K562 (cell line): ENCODE measurements at regions not wholly inside any gene's neighbourhood (a gene's known extent, or its start where the extent isn't known, plus 50 kb on each side); places are given as distances from the start of the nearest gene placed in this dataset.
A peak's percentile ranks its signal among the peaks of the same experiment; 100 is the strongest.

Experiments
- BCL6 ChIP-seq: fragments of 250-450 bp; sonication (Bioruptor Pico); IDR thresholded peaks from 2 replicates; pipeline ENCODE4 v1.4.0; 2020
- EHMT2 ChIP-seq: fragments of 450-650 bp; IDR thresholded peaks from 2 replicates; pipeline ENCODE4 v1.6.1; 2018; ENCODE audit warnings: antibody characterized with exemption
- ETV6 ChIP-seq, 3 experiments: fragments of 150-350 bp in 1 of 3; sonication (generic) in 1 of 3; formaldehyde crosslinking in 1 of 3; IDR thresholded peaks; 2 replicates each; pipeline versions ENCODE4 v1.6.1 to v1.8.0; 2014 to 2022; ENCODE audit warnings: borderline replicate concordance in 2 of 3, low read depth in 2 of 3, antibody characterized with exemption in 1 of 3, low read length in 1 of 3, mild to moderate bottlenecking in 1 of 3, missing genetic modification reagents in 1 of 3
- LCOR ChIP-seq: sonication (generic); formaldehyde crosslinking; IDR thresholded peaks from 2 replicates; pipeline ENCODE4 v1.8.0; 2022; ENCODE audit warnings: mild to moderate bottlenecking, missing genetic modification reagents
- MGA ChIP-seq: fragments of 450-650 bp; IDR thresholded peaks from 2 replicates; pipeline ENCODE4 v1.6.1; 2016; ENCODE audit warnings: mild to moderate bottlenecking, moderate library complexity
- NCOA2 ChIP-seq, 2 experiments: fragments of 450-650 bp; IDR thresholded peaks; 2 replicates each; pipeline ENCODE4 v1.6.1; 2018; ENCODE audit warnings: mild to moderate bottlenecking in 2 of 2, moderate library complexity in 1 of 2; ENCODE audit not compliant: partially characterized antibody in 2 of 2
- SMARCA4 ChIP-seq: fragments of 450-650 bp; IDR thresholded peaks from 2 replicates; pipeline ENCODE4 v1.6.1; 2016
- ZC3H8 ChIP-seq: fragments of 450-650 bp; IDR thresholded peaks from 2 replicates; pipeline ENCODE4 v1.6.1; 2017
- ZNF197 ChIP-seq: fragments of 200-800 bp; sonication (Bioruptor generic); IDR thresholded peaks from 2 replicates; pipeline ENCODE4 v1.6.1; 2016; ENCODE audit warnings: low read depth, missing genetic modification characterization, missing compliant biosample characterization
- TF ChIP-seq, protein P1 (sequence below): fragments of 450-650 bp; IDR thresholded peaks from 2 replicates; pipeline ENCODE4 v1.6.1; 2016
- TF ChIP-seq, protein P2 (sequence below): sonication (generic); formaldehyde crosslinking; IDR thresholded peaks from 2 replicates; pipeline ENCODE4 v1.8.0; 2023; ENCODE audit warnings: mild to moderate bottlenecking, missing genetic modification reagents

DNA sequence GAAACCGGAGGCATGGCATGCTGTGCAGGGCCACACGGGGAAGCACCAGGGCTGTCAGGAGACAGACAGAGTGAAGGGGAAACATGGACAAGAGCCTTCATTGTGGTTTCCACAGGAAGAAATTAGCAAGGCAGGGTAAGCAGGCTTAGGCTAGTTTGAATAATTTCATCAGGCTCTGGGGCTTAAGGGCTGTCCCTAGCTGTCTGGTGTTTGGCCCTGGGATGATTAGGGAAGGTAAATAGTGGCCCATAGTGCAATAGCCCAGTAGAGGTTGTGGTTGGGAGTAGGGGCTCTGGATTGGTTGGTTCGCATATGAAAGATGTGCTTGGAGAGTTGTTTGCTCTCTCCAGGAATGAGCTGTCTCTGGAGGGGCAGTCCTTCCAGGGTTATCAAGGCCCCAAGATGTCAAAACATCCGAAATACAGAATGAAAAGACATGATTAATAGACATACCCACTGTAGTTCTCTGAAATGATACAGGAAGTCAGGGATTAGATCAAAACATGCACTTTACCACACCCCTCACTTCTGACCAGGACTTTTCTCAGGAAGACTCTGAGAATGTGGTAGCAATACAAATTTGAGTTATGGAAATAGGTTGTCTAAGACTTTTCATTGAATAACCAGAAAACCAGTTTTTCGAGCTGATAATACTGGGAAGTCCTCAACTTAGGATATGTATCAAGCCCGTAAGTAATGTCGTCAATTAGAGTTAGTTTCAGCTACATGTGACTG, 224.9 kb upstream of the NFE2L3 start (continued):
- TF ChIP-seq MGA (peak; percentile 23; the same call in 1 of the 2 replicates), BCL6 (CRISPR knock-in tag) (peak; percentile 80; the same call in 1 of the 2 replicates), EHMT2 (no peak), ETV6 (IDR thresholded peaks at IDR 0.05; ENCODE audit: borderline replicate concordance in 1 of 2, low read depth in 2 of 2, low read length in 1 of 2) (peak in 1 of 2 experiments; percentile 67; a peak in 1 of 4 replicates), ETV6 (CRISPR knock-in tag; IDR thresholded peaks at IDR 0.05; ENCODE audit: borderline replicate concordance) (no peak), LCOR (no peak), NCOA2 (IDR thresholded peaks at IDR 0.05; ENCODE audit: partially characterized antibody in 2 of 2) (no peak), SMARCA4 (0 out of 2 replicates have a peak, but pooled peaks have one; percentile 17), ZC3H8 (no peak), ZNF197 (no peak)
- TF ChIP-seq, protein P1, sequence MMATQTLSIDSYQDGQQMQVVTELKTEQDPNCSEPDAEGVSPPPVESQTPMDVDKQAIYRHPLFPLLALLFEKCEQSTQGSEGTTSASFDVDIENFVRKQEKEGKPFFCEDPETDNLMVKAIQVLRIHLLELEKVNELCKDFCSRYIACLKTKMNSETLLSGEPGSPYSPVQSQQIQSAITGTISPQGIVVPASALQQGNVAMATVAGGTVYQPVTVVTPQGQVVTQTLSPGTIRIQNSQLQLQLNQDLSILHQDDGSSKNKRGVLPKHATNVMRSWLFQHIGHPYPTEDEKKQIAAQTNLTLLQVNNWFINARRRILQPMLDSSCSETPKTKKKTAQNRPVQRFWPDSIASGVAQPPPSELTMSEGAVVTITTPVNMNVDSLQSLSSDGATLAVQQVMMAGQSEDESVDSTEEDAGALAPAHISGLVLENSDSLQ = peak; percentile 79
- TF ChIP-seq, protein P2, sequence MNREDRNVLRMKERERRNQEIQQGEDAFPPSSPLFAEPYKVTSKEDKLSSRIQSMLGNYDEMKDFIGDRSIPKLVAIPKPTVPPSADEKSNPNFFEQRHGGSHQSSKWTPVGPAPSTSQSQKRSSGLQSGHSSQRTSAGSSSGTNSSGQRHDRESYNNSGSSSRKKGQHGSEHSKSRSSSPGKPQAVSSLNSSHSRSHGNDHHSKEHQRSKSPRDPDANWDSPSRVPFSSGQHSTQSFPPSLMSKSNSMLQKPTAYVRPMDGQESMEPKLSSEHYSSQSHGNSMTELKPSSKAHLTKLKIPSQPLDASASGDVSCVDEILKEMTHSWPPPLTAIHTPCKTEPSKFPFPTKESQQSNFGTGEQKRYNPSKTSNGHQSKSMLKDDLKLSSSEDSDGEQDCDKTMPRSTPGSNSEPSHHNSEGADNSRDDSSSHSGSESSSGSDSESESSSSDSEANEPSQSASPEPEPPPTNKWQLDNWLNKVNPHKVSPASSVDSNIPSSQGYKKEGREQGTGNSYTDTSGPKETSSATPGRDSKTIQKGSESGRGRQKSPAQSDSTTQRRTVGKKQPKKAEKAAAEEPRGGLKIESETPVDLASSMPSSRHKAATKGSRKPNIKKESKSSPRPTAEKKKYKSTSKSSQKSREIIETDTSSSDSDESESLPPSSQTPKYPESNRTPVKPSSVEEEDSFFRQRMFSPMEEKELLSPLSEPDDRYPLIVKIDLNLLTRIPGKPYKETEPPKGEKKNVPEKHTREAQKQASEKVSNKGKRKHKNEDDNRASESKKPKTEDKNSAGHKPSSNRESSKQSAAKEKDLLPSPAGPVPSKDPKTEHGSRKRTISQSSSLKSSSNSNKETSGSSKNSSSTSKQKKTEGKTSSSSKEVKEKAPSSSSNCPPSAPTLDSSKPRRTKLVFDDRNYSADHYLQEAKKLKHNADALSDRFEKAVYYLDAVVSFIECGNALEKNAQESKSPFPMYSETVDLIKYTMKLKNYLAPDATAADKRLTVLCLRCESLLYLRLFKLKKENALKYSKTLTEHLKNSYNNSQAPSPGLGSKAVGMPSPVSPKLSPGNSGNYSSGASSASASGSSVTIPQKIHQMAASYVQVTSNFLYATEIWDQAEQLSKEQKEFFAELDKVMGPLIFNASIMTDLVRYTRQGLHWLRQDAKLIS (CRISPR knock-in tag) = no peak
